H1 (cell line): ENCODE measurements at regions not wholly inside any gene's neighbourhood (a gene's known extent, or its start where the extent isn't known, plus 50 kb on each side); places are given as distances from the start of the nearest gene placed in this dataset.

Experiments
- POLR2A ChIP-seq, 2 experiments: IDR thresholded peaks; 1 replicate in 1 of 2; 2 replicates in 1 of 2; pipeline ENCODE4 v1.6.1; 2011; ENCODE audit warnings: low read depth in 2 of 2, low read length in 2 of 2, mild to moderate bottlenecking in 2 of 2; ENCODE audit errors: control extremely low read depth in 1 of 2
- POLR2AphosphoS5 ChIP-seq: IDR thresholded peaks from 2 replicates; pipeline ENCODE4 v1.6.1; 2011; ENCODE audit warnings: low read depth, low read length
- RBBP5 ChIP-seq: IDR thresholded peaks from 2 replicates; pipeline ENCODE4 v1.7.1; 2012; ENCODE audit warnings: low read depth, mild to moderate bottlenecking, inconsistent platforms, low read length, moderate library complexity, borderline replicate concordance
- TEAD4 ChIP-seq: IDR thresholded peaks from 2 replicates; pipeline ENCODE4 v1.6.1; 2012; ENCODE audit warnings: low read depth, low read length, inconsistent platforms, mixed read lengths
- TF ChIP-seq, protein P1 (sequence below), 3 experiments: IDR thresholded peaks; 1 replicate in 2 of 3; 2 replicates in 1 of 3; pipeline versions ENCODE4 v1.5.1 to v1.6.1; 2011; ENCODE audit warnings: low read length in 3 of 3, mild to moderate bottlenecking in 3 of 3, inconsistent platforms in 2 of 3, low read depth in 1 of 3, moderate library complexity in 1 of 3; ENCODE audit not compliant: insufficient read depth in 1 of 3; ENCODE audit errors: control extremely low read depth in 1 of 3

DNA sequence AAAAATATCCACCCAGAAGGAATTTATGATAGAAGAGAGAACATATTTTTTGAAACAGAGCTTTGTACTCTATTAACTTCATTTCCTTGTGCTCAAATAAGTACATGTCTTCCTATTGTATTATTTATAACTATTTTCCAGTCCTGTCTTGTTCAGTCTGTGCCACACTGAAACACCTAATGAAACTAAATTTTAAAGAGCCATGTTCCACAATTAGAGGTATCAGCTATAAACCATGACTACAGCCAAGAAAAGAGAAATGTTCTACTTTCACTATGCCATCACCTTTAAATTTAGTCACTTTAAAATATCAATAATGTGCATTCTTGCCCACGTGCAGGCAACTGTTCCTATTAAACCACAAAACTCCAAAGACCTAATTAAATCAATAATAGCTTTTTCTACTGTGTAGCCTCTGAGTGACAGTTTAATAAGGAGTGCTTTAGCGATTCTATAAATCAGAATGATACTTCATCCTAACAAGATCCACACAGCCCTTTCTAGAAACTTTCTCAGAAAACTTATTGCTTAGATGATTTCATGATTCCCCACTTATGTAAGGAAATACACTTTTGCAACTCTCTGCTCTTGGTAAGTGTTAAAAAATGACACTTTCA lies 404.9 kb upstream of the CHRM3 start:
- TF ChIP-seq POLR2AphosphoS5 = no peak
- TF ChIP-seq, protein P1, sequence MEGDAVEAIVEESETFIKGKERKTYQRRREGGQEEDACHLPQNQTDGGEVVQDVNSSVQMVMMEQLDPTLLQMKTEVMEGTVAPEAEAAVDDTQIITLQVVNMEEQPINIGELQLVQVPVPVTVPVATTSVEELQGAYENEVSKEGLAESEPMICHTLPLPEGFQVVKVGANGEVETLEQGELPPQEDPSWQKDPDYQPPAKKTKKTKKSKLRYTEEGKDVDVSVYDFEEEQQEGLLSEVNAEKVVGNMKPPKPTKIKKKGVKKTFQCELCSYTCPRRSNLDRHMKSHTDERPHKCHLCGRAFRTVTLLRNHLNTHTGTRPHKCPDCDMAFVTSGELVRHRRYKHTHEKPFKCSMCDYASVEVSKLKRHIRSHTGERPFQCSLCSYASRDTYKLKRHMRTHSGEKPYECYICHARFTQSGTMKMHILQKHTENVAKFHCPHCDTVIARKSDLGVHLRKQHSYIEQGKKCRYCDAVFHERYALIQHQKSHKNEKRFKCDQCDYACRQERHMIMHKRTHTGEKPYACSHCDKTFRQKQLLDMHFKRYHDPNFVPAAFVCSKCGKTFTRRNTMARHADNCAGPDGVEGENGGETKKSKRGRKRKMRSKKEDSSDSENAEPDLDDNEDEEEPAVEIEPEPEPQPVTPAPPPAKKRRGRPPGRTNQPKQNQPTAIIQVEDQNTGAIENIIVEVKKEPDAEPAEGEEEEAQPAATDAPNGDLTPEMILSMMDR (IDR thresholded peaks at IDR 0.05; ENCODE audit: control extremely low read depth in 1 of 3, insufficient read depth in 1 of 3, low read depth in 1 of 3, low read length in 3 of 3) = no peak
- TF ChIP-seq POLR2A (IDR thresholded peaks at IDR 0.05; ENCODE audit: control extremely low read depth in 1 of 2, low read depth in 2 of 2, low read length in 2 of 2) = no peak
- TF ChIP-seq RBBP5 = no peak
- no peak for TF ChIP-seq TEAD4
